Neural progenitor cell (in vitro differentiated cells): ENCODE measurements at regions not wholly inside any gene's neighbourhood (a gene's known extent, or its start where the extent isn't known, plus 50 kb on each side); places are given as distances from the start of the nearest gene placed in this dataset.

Source experiments
- DNase-seq: peaks from one replicate; pipeline ENCODE4 v3.0.0-alpha.2; 2016; ENCODE audit warnings: low spot score
- H2AFZ ChIP-seq: fragments of 200-600 bp; sonication (generic); replicated peaks from 2 replicates; pipeline ENCODE4 v1.6.1; 2016; ENCODE audit warnings: antibody characterized with exemption
- H3F3A ChIP-seq: fragments of 200-600 bp; sonication (generic); 2 replicates; pipeline ENCODE4 v1.6.1; 2016; ENCODE audit warnings: antibody characterized with exemption, low read depth
- H3K27ac ChIP-seq: fragments of 200-600 bp; sonication (generic); 2 replicates; pipeline ENCODE4 v1.5.1; 2016; ENCODE audit warnings: mild to moderate bottlenecking
- H3K27me3 ChIP-seq: fragments of 200-600 bp; sonication (generic); 2 replicates; pipeline ENCODE4 v1.6.1; 2016; ENCODE audit warnings: mild to moderate bottlenecking, moderate library complexity
- H3K36me3 ChIP-seq: fragments of 200-600 bp; sonication (generic); 2 replicates; pipeline ENCODE4 v1.5.1; 2016
- H3K4me1 ChIP-seq: fragments of 200-600 bp; sonication (generic); 2 replicates; pipeline ENCODE4 v1.6.1; 2016; ENCODE audit warnings: mixed run types
- H3K4me2 ChIP-seq: fragments of 200-600 bp; sonication (generic); 2 replicates; pipeline ENCODE4 v1.6.1; 2016
- H3K4me3 ChIP-seq: fragments of 200-600 bp; sonication (generic); 2 replicates; pipeline ENCODE4 v1.5.1; 2016
- H3K79me2 ChIP-seq: fragments of 200-600 bp; sonication (generic); 2 replicates; pipeline ENCODE4 v1.6.1; 2016; ENCODE audit warnings: low read depth
- H3K9ac ChIP-seq: fragments of 200-600 bp; sonication (generic); 2 replicates; pipeline ENCODE4 v1.6.1; 2016
- H3K9me3 ChIP-seq: fragments of 200-600 bp; sonication (generic); 2 replicates; pipeline ENCODE4 v1.5.1; 2016; ENCODE audit warnings: low read depth
- H4K20me1 ChIP-seq: fragments of 200-600 bp; sonication (generic); 2 replicates; pipeline ENCODE4 v1.6.1; 2016; ENCODE audit warnings: low read depth
- H3K27ac Mint-ChIP-seq: 3 replicates; pipeline ENCODE4 v1.8.0; 2021; ENCODE audit warnings: mixed read lengths
- H3K27me3 Mint-ChIP-seq: 2 replicates; pipeline ENCODE4 v1.8.0; 2022; ENCODE audit warnings: low read depth, mild to moderate bottlenecking, inconsistent platforms, moderate library complexity, mixed read lengths; ENCODE audit not compliant: insufficient read depth
- H3K36me3 Mint-ChIP-seq: 3 replicates; pipeline ENCODE4 v1.8.0; 2021; ENCODE audit warnings: mixed read lengths
- H3K4me1 Mint-ChIP-seq: 3 replicates; pipeline ENCODE4 v1.8.0; 2021; ENCODE audit warnings: mixed read lengths
- H3K4me3 Mint-ChIP-seq: 3 replicates; pipeline ENCODE4 v1.8.0; 2021; ENCODE audit warnings: mild to moderate bottlenecking, moderate library complexity, mixed read lengths
- H3K9me3 Mint-ChIP-seq: 3 replicates; pipeline ENCODE4 v1.8.0; 2020; ENCODE audit warnings: mixed read lengths
- EZH2 ChIP-seq: fragments of 200-600 bp; sonication (generic); IDR thresholded peaks from 2 replicates; pipeline ENCODE4 v1.6.1; 2017; ENCODE audit warnings: antibody characterized with exemption, mild to moderate bottlenecking, moderate library complexity
- EZH2phosphoT487 ChIP-seq: fragments of 200-600 bp; sonication (generic); IDR thresholded peaks from 2 replicates; pipeline ENCODE4 v1.6.1; 2017; ENCODE audit warnings: antibody characterized with exemption
- TF ChIP-seq, protein P1 (sequence below): fragments of 200-600 bp; sonication (generic); IDR thresholded peaks from 2 replicates; pipeline ENCODE4 v1.5.1; 2017; ENCODE audit warnings: antibody characterized with exemption, mild to moderate bottlenecking

DNA sequence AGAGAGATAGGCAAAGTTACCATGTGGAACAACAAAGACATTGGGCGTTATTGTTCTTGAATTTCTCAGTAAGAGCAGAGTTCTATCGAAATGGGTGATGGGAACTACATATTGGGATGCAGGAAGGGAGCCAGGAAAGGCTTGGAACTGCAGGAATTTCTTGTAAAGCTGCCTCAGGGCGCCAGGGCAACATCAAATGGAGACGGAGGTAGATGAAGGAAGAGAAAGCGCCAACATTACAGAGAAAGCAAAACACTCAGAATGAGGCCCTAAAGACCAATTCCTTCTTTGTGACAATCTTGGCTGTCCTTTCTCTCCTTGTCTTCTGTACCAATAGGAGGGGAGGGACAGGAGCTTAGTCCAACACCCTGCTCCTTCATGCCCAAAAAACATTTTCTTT is 148.4 kb downstream of the RPAP3 start:
- H3K4me3 ChIP-seq, result no peak overlapping the region
- TF ChIP-seq, protein P1, sequence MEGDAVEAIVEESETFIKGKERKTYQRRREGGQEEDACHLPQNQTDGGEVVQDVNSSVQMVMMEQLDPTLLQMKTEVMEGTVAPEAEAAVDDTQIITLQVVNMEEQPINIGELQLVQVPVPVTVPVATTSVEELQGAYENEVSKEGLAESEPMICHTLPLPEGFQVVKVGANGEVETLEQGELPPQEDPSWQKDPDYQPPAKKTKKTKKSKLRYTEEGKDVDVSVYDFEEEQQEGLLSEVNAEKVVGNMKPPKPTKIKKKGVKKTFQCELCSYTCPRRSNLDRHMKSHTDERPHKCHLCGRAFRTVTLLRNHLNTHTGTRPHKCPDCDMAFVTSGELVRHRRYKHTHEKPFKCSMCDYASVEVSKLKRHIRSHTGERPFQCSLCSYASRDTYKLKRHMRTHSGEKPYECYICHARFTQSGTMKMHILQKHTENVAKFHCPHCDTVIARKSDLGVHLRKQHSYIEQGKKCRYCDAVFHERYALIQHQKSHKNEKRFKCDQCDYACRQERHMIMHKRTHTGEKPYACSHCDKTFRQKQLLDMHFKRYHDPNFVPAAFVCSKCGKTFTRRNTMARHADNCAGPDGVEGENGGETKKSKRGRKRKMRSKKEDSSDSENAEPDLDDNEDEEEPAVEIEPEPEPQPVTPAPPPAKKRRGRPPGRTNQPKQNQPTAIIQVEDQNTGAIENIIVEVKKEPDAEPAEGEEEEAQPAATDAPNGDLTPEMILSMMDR, result no peak
- TF ChIP-seq EZH2phosphoT487 (no peak), EZH2 (no peak)
- no peaks in the 10 kb centered on the region for H3K36me3 ChIP-seq
- no peaks in the 10 kb centered on the region for H3K27me3 ChIP-seq
- Mint-ChIP-seq H3K36me3 (no peaks in the 10 kb centered on the region), H3K4me3 (no peak overlapping the region), H3K9me3 (peaks cover 13% of the 10 kb centered on the region), H3K27me3 (peaks cover 2% of the 10 kb centered on the region), H3K4me1 (peaks cover 7% of the 10 kb centered on the region), H3K27ac (no peak overlapping the region)
- no peak overlapping the region for H3K27ac ChIP-seq
- no peak overlapping the region for H2AFZ ChIP-seq
- H3F3A ChIP-seq, result no peaks in the 10 kb centered on the region
- H3K4me2 ChIP-seq, result no peak overlapping the region
- no peak overlapping the region for H3K9ac ChIP-seq
- peaks cover 15% of the 10 kb centered on the region for H3K4me1 ChIP-seq
- no peaks in the 10 kb centered on the region for H3K79me2 ChIP-seq
- DNase-seq, result no peak
- H3K9me3 ChIP-seq, result no peaks in the 10 kb centered on the region
- no peaks in the 10 kb centered on the region for H4K20me1 ChIP-seq

DNA sequence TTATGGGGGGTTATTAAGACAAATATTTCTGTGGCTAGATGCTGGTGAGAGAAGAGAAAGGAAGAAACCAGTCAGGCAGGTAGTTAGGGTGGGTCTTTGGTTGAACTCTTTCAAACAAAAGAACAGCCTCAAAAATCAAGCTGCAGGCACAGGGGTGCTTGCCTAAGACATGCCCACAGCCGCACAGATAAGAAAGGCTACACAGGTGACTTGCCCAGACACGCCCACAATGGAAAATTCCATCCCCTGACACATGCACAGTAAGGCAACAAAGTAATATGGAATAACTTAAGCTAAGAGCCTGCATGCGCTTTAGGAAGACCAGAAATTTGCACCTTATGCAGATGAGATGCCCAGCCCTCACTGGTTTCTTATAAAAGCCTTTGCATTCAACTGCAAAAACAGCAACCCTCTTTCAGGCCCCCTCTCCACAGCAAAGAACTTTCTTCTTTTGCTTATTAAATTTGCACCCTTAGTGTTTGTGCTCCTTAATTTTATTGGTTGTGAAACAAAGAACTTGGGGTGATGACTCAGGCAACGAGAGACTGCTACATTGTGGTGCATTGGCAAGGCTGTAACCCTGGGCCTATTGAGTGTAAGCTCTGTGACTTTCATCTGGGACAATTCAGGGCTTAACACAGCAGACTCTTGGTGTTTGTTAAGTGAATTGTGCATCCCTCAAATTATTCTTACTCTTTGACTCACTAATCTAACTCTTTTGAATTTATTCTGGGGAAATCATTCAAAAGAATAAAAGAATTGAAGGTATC is 149.4 kb downstream of the RPAP3 start:
- H3K9ac ChIP-seq, result no peak overlapping the region
- H3K27ac Mint-ChIP-seq, result no peak overlapping the region
- no peak for TF ChIP-seq EZH2phosphoT487
- TF ChIP-seq, protein P1, result no peak
- TF ChIP-seq EZH2, result no peak
- H3K27me3 ChIP-seq, result no peaks in the 10 kb centered on the region
- no peaks in the 10 kb centered on the region for H3K79me2 ChIP-seq
- H3K36me3 ChIP-seq, result no peaks in the 10 kb centered on the region
- H3K4me2 ChIP-seq, result no peak overlapping the region
- peaks cover 15% of the 10 kb centered on the region for H3K4me1 ChIP-seq
- H3K9me3 ChIP-seq, result no peaks in the 10 kb centered on the region
- no peak overlapping the region for H3K4me3 Mint-ChIP-seq
- no peaks in the 10 kb centered on the region for H4K20me1 ChIP-seq
- peak; percentile 35 for DNase-seq
- H3K9me3 Mint-ChIP-seq, result peaks cover 13% of the 10 kb centered on the region
- H3K4me1 Mint-ChIP-seq, result peaks cover 7% of the 10 kb centered on the region
- no peak overlapping the region for H3K4me3 ChIP-seq
- peaks cover 2% of the 10 kb centered on the region for H3K27me3 Mint-ChIP-seq
- H2AFZ ChIP-seq, result peak overlapping the region; percentile 18
- peak overlapping the region; percentile 39 for H3K27ac ChIP-seq
- no peaks in the 10 kb centered on the region for H3F3A ChIP-seq
- no peaks in the 10 kb centered on the region for H3K36me3 Mint-ChIP-seq

DNA sequence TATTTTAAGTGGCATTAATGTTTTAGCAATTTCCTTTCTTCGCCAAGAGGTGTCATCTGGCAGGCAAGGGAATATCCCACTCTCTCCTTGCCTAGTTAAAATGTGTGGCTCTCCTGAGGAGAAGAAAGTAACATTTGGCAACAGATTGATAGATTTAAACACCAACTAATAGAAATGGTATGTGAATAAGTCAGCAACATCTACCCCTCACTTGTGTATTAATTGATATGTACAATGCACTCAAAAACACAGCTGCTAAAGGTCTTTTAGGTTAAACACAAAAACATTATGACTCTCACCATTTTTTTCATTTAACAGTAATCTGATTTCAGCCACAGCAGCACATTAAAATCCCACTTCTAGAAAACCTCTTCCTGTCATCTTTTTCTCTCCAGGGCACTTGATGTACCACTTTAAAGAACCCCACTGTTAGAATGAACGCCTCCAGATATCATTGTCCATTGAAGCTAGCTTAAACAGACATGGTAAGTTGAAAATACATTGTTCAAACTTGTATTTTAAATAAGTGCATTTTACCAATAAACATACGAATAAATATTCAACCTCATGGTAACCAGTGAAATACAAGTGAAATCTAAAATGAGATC is 151.7 kb downstream of the RPAP3 start:
- TF ChIP-seq EZH2phosphoT487 (no peak), EZH2 (no peak)
- TF ChIP-seq, protein P1, result no peak
- no peaks in the 10 kb centered on the region for H3K27me3 Mint-ChIP-seq

More for the DNA sequence above, 151.7 kb downstream of the RPAP3 start:
- H3K9me3 ChIP-seq, result no peaks in the 10 kb centered on the region
- H3K36me3 ChIP-seq, result no peaks in the 10 kb centered on the region
- Mint-ChIP-seq H3K4me1 (peaks cover 7% of the 10 kb centered on the region), H3K36me3 (no peaks in the 10 kb centered on the region), H3K9me3 (peaks cover 13% of the 10 kb centered on the region), H3K4me3 (no peak overlapping the region), H3K27ac (no peak overlapping the region)
- no peaks in the 10 kb centered on the region for H3K79me2 ChIP-seq
- H3F3A ChIP-seq, result no peaks in the 10 kb centered on the region
- H2AFZ ChIP-seq, result no peak overlapping the region
- H3K4me3 ChIP-seq, result no peak overlapping the region
- H3K4me1 ChIP-seq, result peaks cover 15% of the 10 kb centered on the region
- H4K20me1 ChIP-seq, result no peaks in the 10 kb centered on the region
- H3K4me2 ChIP-seq, result no peak overlapping the region
- H3K9ac ChIP-seq, result no peak overlapping the region
- DNase-seq, result no peak
- no peaks in the 10 kb centered on the region for H3K27me3 ChIP-seq
- no peak overlapping the region for H3K27ac ChIP-seq
